Hindlimb muscle (tissue), 1 donor: ENCODE measurements at regions not wholly inside any gene's neighbourhood (a gene's known extent, or its start where the extent isn't known, plus 50 kb on each side); places are given as distances from the start of the nearest gene placed in this dataset.

Experiments
- DNase-seq: peaks from one replicate; pipeline ENCODE4 v3.0.0-alpha.2; 2013

- DNase-seq = no peak
Observed at GRCh38 chr9:19998153-19998552, 209.3 kb upstream of the SLC24A2 start.

- no peak for DNase-seq
Observed at GRCh38 chr9:19995619-19996018, 206.8 kb upstream of the SLC24A2 start.

GRCh38 chr9:19994296-19994695 is 205.5 kb upstream of the SLC24A2 start:
- DNase-seq = peak; percentile 16

- no peak for DNase-seq
Observed at GRCh38 chr9:19992556-19992955, 203.7 kb upstream of the SLC24A2 start.

- no peak for DNase-seq
Observed at GRCh38 chr9:19989213-19989612, 200.4 kb upstream of the SLC24A2 start.

- DNase-seq = no peak
Observed at GRCh38 chr9:19988281-19988680, 199.4 kb upstream of the SLC24A2 start.

- no peak for DNase-seq
Observed at GRCh38 chr9:19985081-19985480, 196.2 kb upstream of the SLC24A2 start.

GRCh38 chr9:19976226-19976625 is 187.4 kb upstream of the SLC24A2 start:
- DNase-seq = no peak

- no peak for DNase-seq
Observed at GRCh38 chr9:19975499-19975898, 186.7 kb upstream of the SLC24A2 start.

- DNase-seq = no peak
Observed at GRCh38 chr9:19969721-19970120, 180.9 kb upstream of the SLC24A2 start.

- DNase-seq = no peak
Observed at GRCh38 chr9:19967888-19968459, 179.1 kb upstream of the SLC24A2 start.

GRCh38 chr9:19967216-19967887 is 178.5 kb upstream of the SLC24A2 start:
- DNase-seq = no peak

- DNase-seq = no peak
Observed at GRCh38 chr9:19965336-19965735, 176.5 kb upstream of the SLC24A2 start.

GRCh38 chr9:19947996-19948395 is 159.2 kb upstream of the SLC24A2 start:
- peak; percentile 26 for DNase-seq

GRCh38 chr9:19946441-19947109 is 157.7 kb upstream of the SLC24A2 start:
- DNase-seq = no peak

GRCh38 chr9:19941874-19942273 is 153.0 kb upstream of the SLC24A2 start:
- DNase-seq = no peak

GRCh38 chr9:19940811-19941535 is 152.1 kb upstream of the SLC24A2 start:
- no peak for DNase-seq

GRCh38 chr9:19939734-19940278 is 151.0 kb upstream of the SLC24A2 start:
- no peak for DNase-seq

- no peak for DNase-seq
Observed at GRCh38 chr9:19938990-19939733, 150.3 kb upstream of the SLC24A2 start.

- DNase-seq = no peak
Observed at GRCh38 chr9:19937121-19937520, 148.3 kb upstream of the SLC24A2 start.

- DNase-seq = no peak
Observed at GRCh38 chr9:19936598-19936997, 147.8 kb upstream of the SLC24A2 start.

- no peak for DNase-seq
Observed at GRCh38 chr9:19935422-19935821, 146.6 kb upstream of the SLC24A2 start.
